Panc1 (cell line): ENCODE measurements at regions not wholly inside any gene's neighbourhood (a gene's known extent, or its start where the extent isn't known, plus 50 kb on each side); places are given as distances from the start of the nearest gene placed in this dataset.

Experiments
- ATAC-seq: fragments of 200-7000 bp; cut with Tn5 transposase; 2 replicates; pipeline ENCODE4 v1.9.1; 2020; ENCODE audit warnings: mild to moderate bottlenecking, moderate library complexity
- BruUV-seq: library from RNA; stranded (reverse); fragments of 400-500 nt; replicated peaks from 2 replicates; lab custom pipeline; 2021; lab: Mats Ljungman, UMichigan
- CTCF ChIA-PET: fragments of 300-600 bp; sonication (Branson Sonifier 250); formaldehyde crosslinking; loops from one replicate; lab custom pipeline; 2022; ENCODE audit warnings: antibody characterized with exemption; lab: Charles Lee
- POLR2A ChIA-PET: fragments of 300-600 bp; sonication (Branson Sonifier 250); formaldehyde crosslinking; loops from one replicate; lab custom pipeline; 2022; ENCODE audit warnings: antibody characterized with exemption; lab: Charles Lee
- DNase-seq: peaks from one replicate; pipeline ENCODE4 v3.0.0-alpha.2; 2010; ENCODE audit warnings: low read depth, low spot score
- H3K27ac ChIP-seq: 2 replicates; pipeline ENCODE4 v1.5.1; 2011; ENCODE audit warnings: mild to moderate bottlenecking, low read length, inconsistent platforms
- H3K27me3 ChIP-seq: fragments of 200-500 bp; sonication (Bioruptor generic); 2 replicates; pipeline ENCODE4 v1.6.0; 2014; ENCODE audit warnings: low read length, inconsistent platforms; ENCODE audit not compliant: control insufficient read depth, insufficient read depth
- H3K36me3 ChIP-seq: fragments of 200-500 bp; sonication (Bioruptor generic); 2 replicates; pipeline ENCODE4 v1.5.1; 2014; ENCODE audit warnings: inconsistent platforms, mild to moderate bottlenecking, low read length, moderate library complexity; ENCODE audit not compliant: control insufficient read depth, insufficient read depth
- H3K4me1 ChIP-seq: 2 replicates; pipeline ENCODE4 v1.5.1; 2011; ENCODE audit warnings: inconsistent platforms, mild to moderate bottlenecking, low read length, moderate library complexity; ENCODE audit not compliant: control insufficient read depth, insufficient read depth
- H3K4me3 ChIP-seq, 2 experiments: 2 replicates each; pipeline ENCODE4 v1.5.1; 2011 to 2012; ENCODE audit warnings: low read depth in 2 of 2, low read length in 2 of 2, mild to moderate bottlenecking in 2 of 2, inconsistent platforms in 1 of 2, moderate library complexity in 1 of 2
- H3K9me3 ChIP-seq: fragments of 200-500 bp; sonication (Bioruptor generic); 2 replicates; pipeline ENCODE4 v1.5.1; 2014; ENCODE audit warnings: low read depth, mild to moderate bottlenecking, inconsistent platforms, low read length, moderate library complexity; ENCODE audit not compliant: control insufficient read depth, insufficient read depth
- POLR2AphosphoS5 ChIP-seq: IDR thresholded peaks from 2 replicates; pipeline ENCODE4 v1.6.1; 2012; ENCODE audit warnings: mild to moderate bottlenecking, low read depth, low read length, moderate library complexity
- SIN3A ChIP-seq: IDR thresholded peaks from 2 replicates; pipeline ENCODE4 v1.6.1; 2012; ENCODE audit warnings: low read depth, mild to moderate bottlenecking, low read length, moderate library complexity, borderline replicate concordance; ENCODE audit not compliant: insufficient read depth
- TCF7L2 ChIP-seq: IDR thresholded peaks from 2 replicates; pipeline ENCODE4 v1.6.1; 2011; ENCODE audit warnings: mild to moderate bottlenecking, low read depth, low read length, inconsistent platforms
- in situ Hi-C: cut with HindIII; loops from 2 replicates; pipeline ENCODE4 v1.10.0; 2016; ENCODE audit warnings: low sequenced_read_pairs, low pct_unique_long_range_greater_than_20kb
- intact Hi-C: fragments of 100-400 bp; cut with micrococcal nuclease; formaldehyde crosslinking; loops from one replicate; pipeline ENCODE4 v1.10.0; 2022; ENCODE audit not compliant: unreplicated experiment
- TF ChIP-seq, protein P1 (sequence below): fragments of 450-650 bp; IDR thresholded peaks from 2 replicates; pipeline ENCODE4 v1.5.1; 2017; ENCODE audit warnings: mild to moderate bottlenecking
- TF ChIP-seq, protein P2 (sequence below), 2 experiments: IDR thresholded peaks; 2 replicates each; pipeline ENCODE4 v1.6.1; 2011 to 2012; ENCODE audit warnings: low read depth in 2 of 2, control low read depth in 1 of 2, low read length in 1 of 2, mild to moderate bottlenecking in 1 of 2, moderate library complexity in 1 of 2; ENCODE audit not compliant: insufficient read depth in 1 of 2

DNA sequence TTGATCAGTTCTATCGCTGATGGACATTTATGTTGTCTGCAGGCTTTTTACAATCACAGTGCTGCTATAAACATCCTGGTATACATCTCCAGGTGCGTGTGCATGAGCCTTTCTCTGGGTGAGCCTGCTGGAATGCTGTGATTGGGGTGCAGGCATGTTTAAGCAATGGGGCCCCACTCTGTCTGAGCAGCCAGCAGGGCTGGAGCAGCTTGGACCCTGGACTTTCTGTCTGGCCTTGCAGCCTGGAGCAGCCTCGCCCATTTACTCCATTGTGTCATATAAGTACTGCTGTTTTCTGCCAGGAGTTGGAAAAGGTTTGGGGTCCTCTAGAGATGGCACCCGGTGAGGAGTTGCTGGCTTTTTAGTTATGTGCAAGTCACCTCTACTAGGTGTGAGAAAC, 199.0 kb downstream of the KIF26A start:
- TF ChIP-seq SIN3A (no peak), TCF7L2 (no peak)
- Histone ChIP-seq H3K27me3 (no peaks in the 10 kb centered on the region; the same call in 1 of the 2 replicates), H3K4me3 (no peak overlapping the region), H3K27ac (no peak overlapping the region), H3K36me3 (no peaks in the 10 kb centered on the region), H3K9me3 (no peaks in the 10 kb centered on the region), H3K4me1 (no peaks in the 10 kb centered on the region)
- intact Hi-C loops (loop anchor here (10.0 kb wide), 1 partner anchor 503 kb away; no protein-coding TSS in a partner anchor), in situ Hi-C loops (no loop called here)
- POLR2A ChIA-PET, result no interaction called here
- ATAC-seq (no peak), DNase-seq (no peak)
- CTCF ChIA-PET, result no interaction called here
- no TSS peak for BruUV-seq

DNA sequence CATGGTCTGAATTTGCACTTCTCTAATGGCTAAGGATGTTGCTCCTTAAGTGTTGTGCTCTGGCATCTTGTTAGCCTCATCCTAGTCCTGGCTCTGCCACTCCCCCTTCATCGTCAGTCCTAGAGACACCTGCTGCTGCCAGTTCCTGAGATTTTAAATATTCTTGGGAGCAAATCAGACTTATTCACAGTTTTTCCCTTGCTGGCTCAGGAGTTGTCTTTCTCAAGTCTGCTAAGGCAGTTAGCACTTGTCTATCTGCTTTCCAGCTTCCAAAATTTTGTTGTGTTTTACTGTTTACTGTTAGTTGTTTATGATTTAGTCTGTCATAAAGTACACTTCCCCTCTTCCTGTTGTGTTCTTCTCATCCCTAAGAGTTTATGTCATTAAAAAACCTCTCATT, 201.0 kb downstream of the KIF26A start:
- Histone ChIP-seq H3K9me3 (no peaks in the 10 kb centered on the region), H3K4me1 (no peaks in the 10 kb centered on the region), H3K4me3 (no peak overlapping the region), H3K27ac (no peak overlapping the region), H3K27me3 (no peaks in the 10 kb centered on the region; the same call in 1 of the 2 replicates), H3K36me3 (no peaks in the 10 kb centered on the region)
- intact Hi-C loops, result loop anchor here (10.0 kb wide), 1 partner anchor 505 kb away; no protein-coding TSS in a partner anchor
- TF ChIP-seq, protein P1, sequence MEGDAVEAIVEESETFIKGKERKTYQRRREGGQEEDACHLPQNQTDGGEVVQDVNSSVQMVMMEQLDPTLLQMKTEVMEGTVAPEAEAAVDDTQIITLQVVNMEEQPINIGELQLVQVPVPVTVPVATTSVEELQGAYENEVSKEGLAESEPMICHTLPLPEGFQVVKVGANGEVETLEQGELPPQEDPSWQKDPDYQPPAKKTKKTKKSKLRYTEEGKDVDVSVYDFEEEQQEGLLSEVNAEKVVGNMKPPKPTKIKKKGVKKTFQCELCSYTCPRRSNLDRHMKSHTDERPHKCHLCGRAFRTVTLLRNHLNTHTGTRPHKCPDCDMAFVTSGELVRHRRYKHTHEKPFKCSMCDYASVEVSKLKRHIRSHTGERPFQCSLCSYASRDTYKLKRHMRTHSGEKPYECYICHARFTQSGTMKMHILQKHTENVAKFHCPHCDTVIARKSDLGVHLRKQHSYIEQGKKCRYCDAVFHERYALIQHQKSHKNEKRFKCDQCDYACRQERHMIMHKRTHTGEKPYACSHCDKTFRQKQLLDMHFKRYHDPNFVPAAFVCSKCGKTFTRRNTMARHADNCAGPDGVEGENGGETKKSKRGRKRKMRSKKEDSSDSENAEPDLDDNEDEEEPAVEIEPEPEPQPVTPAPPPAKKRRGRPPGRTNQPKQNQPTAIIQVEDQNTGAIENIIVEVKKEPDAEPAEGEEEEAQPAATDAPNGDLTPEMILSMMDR, result no peak
- no peak for TF ChIP-seq TCF7L2
- no peak for TF ChIP-seq POLR2AphosphoS5
- TF ChIP-seq, protein P2, sequence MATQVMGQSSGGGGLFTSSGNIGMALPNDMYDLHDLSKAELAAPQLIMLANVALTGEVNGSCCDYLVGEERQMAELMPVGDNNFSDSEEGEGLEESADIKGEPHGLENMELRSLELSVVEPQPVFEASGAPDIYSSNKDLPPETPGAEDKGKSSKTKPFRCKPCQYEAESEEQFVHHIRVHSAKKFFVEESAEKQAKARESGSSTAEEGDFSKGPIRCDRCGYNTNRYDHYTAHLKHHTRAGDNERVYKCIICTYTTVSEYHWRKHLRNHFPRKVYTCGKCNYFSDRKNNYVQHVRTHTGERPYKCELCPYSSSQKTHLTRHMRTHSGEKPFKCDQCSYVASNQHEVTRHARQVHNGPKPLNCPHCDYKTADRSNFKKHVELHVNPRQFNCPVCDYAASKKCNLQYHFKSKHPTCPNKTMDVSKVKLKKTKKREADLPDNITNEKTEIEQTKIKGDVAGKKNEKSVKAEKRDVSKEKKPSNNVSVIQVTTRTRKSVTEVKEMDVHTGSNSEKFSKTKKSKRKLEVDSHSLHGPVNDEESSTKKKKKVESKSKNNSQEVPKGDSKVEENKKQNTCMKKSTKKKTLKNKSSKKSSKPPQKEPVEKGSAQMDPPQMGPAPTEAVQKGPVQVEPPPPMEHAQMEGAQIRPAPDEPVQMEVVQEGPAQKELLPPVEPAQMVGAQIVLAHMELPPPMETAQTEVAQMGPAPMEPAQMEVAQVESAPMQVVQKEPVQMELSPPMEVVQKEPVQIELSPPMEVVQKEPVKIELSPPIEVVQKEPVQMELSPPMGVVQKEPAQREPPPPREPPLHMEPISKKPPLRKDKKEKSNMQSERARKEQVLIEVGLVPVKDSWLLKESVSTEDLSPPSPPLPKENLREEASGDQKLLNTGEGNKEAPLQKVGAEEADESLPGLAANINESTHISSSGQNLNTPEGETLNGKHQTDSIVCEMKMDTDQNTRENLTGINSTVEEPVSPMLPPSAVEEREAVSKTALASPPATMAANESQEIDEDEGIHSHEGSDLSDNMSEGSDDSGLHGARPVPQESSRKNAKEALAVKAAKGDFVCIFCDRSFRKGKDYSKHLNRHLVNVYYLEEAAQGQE (IDR thresholded peaks at IDR 0.05; ENCODE audit: insufficient read depth in 1 of 2, low read depth in 2 of 2, low read length in 1 of 2), result no peak
- no peak for TF ChIP-seq SIN3A
- POLR2A ChIA-PET, result no interaction called here
- ATAC-seq (no peak), DNase-seq (no peak)
- no TSS peak for BruUV-seq
- in situ Hi-C loops, result no loop called here
- CTCF ChIA-PET, result no interaction called here

DNA sequence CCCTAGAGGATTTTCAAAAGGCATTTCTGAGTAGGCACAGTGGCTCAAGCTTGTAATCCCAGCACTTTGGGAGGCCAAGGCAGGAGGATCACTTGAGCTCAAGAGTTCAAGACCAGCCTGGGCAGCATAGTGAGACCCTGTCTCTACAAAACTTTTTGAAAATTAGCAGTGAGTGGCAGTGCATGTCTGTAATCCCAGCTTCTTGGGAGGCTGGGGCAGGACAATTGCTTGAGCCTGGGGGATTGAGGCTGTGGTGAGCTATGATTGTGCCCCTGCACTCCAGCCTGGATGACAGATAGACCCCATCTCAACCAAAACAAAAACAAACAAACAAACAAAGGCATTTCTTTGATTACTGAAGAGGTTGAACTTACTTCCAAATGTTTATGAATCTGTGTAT, 201.4 kb downstream of the KIF26A start:
- intact Hi-C loops (loop anchor here (10.0 kb wide), 1 partner anchor 505 kb away; no protein-coding TSS in a partner anchor), in situ Hi-C loops (no loop called here)
- H3K27me3 ChIP-seq, result no peaks in the 10 kb centered on the region; the same call in 1 of the 2 replicates
- H3K36me3 ChIP-seq, result no peaks in the 10 kb centered on the region
- ATAC-seq (no peak), DNase-seq (no peak)
- ChIA-PET CTCF (no interaction called here), POLR2A (no interaction called here)
- no peak overlapping the region for H3K27ac ChIP-seq
- no peak overlapping the region for H3K4me3 ChIP-seq
- H3K4me1 ChIP-seq, result no peaks in the 10 kb centered on the region
- BruUV-seq, result no TSS peak
- no peaks in the 10 kb centered on the region for H3K9me3 ChIP-seq
- TF ChIP-seq, protein P2 (IDR thresholded peaks at IDR 0.05; ENCODE audit: insufficient read depth in 1 of 2, low read depth in 2 of 2, low read length in 1 of 2), result no peak
- TF ChIP-seq TCF7L2, result no peak
- no peak for TF ChIP-seq SIN3A
